ENCODE measurements at regions not wholly inside any gene's neighbourhood (a gene's known extent, or its start where the extent isn't known, plus 50 kb on each side); places are given as distances from the start of the nearest gene placed in this dataset.
A peak's percentile ranks its signal among the peaks of the same experiment; 100 is the strongest.

- H4K91ac ChIP-seq (replicated peaks; ENCODE audit: insufficient read length, low read length): no peak overlapping the region
- peaks cover 0 to 37% (median 32%) of the 10 kb centered on the region in 4 experiments; a peak in 6 of 7 replicates for H3K27me3 ChIP-seq (replicated peaks in 1 of 4; ENCODE audit: control insufficient read depth in 3 of 4, extremely low read depth in 1 of 4, insufficient read depth in 3 of 4, low read length in 3 of 4)
- H2BK12ac ChIP-seq (ENCODE audit: low read depth, low read length): peak overlapping the region; percentile 45; the same call in 1 of the 2 replicates
- H3K4me2 ChIP-seq (ENCODE audit: insufficient read depth in 1 of 2, low read depth in 2 of 2, low read length in 2 of 2): peak overlapping the region in 1 of 2 experiments; percentile 26; a peak in 1 of 4 replicates
- H3K79me2 ChIP-seq (ENCODE audit: control insufficient read depth in 1 of 2, insufficient read depth in 2 of 2, low read length in 2 of 2): no peaks in the 10 kb centered on the region
- H3K36me3 ChIP-seq (ENCODE audit: control insufficient read depth in 2 of 4, insufficient read depth in 4 of 4, low read length in 3 of 4): no peaks in the 10 kb centered on the region
- H4K5ac ChIP-seq (ENCODE audit: insufficient read length, low read depth, low read length): no peak overlapping the region
- H3K9me3 ChIP-seq (ENCODE audit: insufficient read depth in 2 of 2, low read depth in 1 of 2, low read length in 1 of 2): no peaks in the 10 kb centered on the region
- H4K8ac ChIP-seq (ENCODE audit: extremely low read depth, insufficient read depth, low read length): peak overlapping the region; percentile 39; the same call in 1 of the 2 replicates
- H3K23ac ChIP-seq (ENCODE audit: insufficient read length): no peak overlapping the region
- H3K23me2 ChIP-seq (ENCODE audit: low read depth, low read length): no peaks in the 10 kb centered on the region
- no peak overlapping the region for H2BK15ac ChIP-seq (ENCODE audit: low read length)
- H2BK20ac ChIP-seq (ENCODE audit: low read length): no peak overlapping the region
- H2BK5ac ChIP-seq (ENCODE audit: low read depth, low read length): no peak overlapping the region; the same call in 1 of the 2 replicates
- H3K4me3 ChIP-seq (ENCODE audit: extremely low read depth in 1 of 4, insufficient read depth in 2 of 4, low read depth in 3 of 4, low read length in 4 of 4): 0 out of 8 replicates have a peak overlapping the region, but pooled peaks of 1 of the 4 experiments have one; percentile 10
- CTCF ChIA-PET (ENCODE audit: partially characterized antibody): interaction anchor here (1.0 to 10.0 kb wide), 11 partner anchors 11 to 223 kb away, joined by 3 to 156 read pairs (median 10); partner anchors contain the start of gene DLX3
- H3K4ac ChIP-seq (replicated peaks; ENCODE audit: insufficient read length, low read depth, low read length): no peak overlapping the region
- no peak overlapping the region for H3K56ac ChIP-seq (replicated peaks; ENCODE audit: insufficient read length, low read depth, low read length)
- peak in 1 of 2 experiments; percentile 56 for DNase-seq (ENCODE audit: low read depth in 1 of 2, low spot score in 2 of 2)
- 0 out of 2 replicates have a peak overlapping the region, but pooled peaks have one; percentile 13 for H2AFZ ChIP-seq (ENCODE audit: low read length)
- peak overlapping the region; percentile 5; the same call in 1 of the 2 replicates for H3K18ac ChIP-seq (ENCODE audit: extremely low read depth, low read length)
- 54% methylated on average over 10 of the region's 10 CpGs; no CpG with 5 or more reads in 1 of the 2 experiments for WGBS, 2 experiments (ENCODE audit: extremely low coverage in 1 of 2, insufficient coverage in 1 of 2, insufficient read length in 1 of 2, insufficient replicate concordance in 2 of 2, low coverage in 1 of 2, low lambda C conversion rate in 2 of 2, missing lambda C conversion rate in 1 of 2)
- POLR2A ChIA-PET (ENCODE audit: partially characterized antibody): interaction anchor here (1.0 to 1.8 kb wide), 4 partner anchors 11 to 36 kb away, joined by 3 to 4 read pairs (median 3); no protein-coding TSS in a partner anchor
- no peak overlapping the region for H2BK120ac ChIP-seq (replicated peaks; ENCODE audit: low read depth, low read length)
- peaks cover 0 to 2% of the 10 kb centered on the region in 2 experiments for H4K20me1 ChIP-seq (replicated peaks in 1 of 2; ENCODE audit: control insufficient read depth in 1 of 2, insufficient read depth in 2 of 2, low read length in 2 of 2)
- no peak overlapping the region for H3K27ac ChIP-seq (ENCODE audit: low read depth, low read length)
- no peaks in the 10 kb centered on the region for H3K79me1 ChIP-seq (ENCODE audit: low read depth, low read length)
- FAIRE-seq: peak; percentile 13
- H3K9ac ChIP-seq (replicated peaks in 1 of 4; ENCODE audit: extremely low read depth in 1 of 4, low read depth in 3 of 4, low read length in 3 of 4): no peak overlapping the region
- peaks cover 3 to 12% (median 6%) of the 10 kb centered on the region in 4 experiments; a peak in 6 of 7 replicates for H3K4me1 ChIP-seq (replicated peaks in 1 of 4; ENCODE audit: control insufficient read depth in 3 of 4, insufficient read depth in 4 of 4, low read length in 3 of 4)
- no peak overlapping the region for H3K14ac ChIP-seq (ENCODE audit: insufficient read length)
- no peak overlapping the region for H2AK5ac ChIP-seq (ENCODE audit: low read depth, low read length)
- TF ChIP-seq TAF7 (optimal IDR thresholded peaks at IDR 0.05; ENCODE audit: borderline replicate concordance, low read depth, low read length): no peak
- no peak for TF ChIP-seq FOSL1 (IDR thresholded peaks at IDR 0.05; ENCODE audit: insufficient read depth, low read depth, low read length)
- TF ChIP-seq KDM4A (IDR thresholded peaks at IDR 0.05; ENCODE audit: low read depth, low read length, severe bottlenecking): no peak
- no peak for TF ChIP-seq BACH1 (IDR thresholded peaks at IDR 0.05; ENCODE audit: low read length)
- no peak for TF ChIP-seq CHD1 (IDR thresholded peaks at IDR 0.05; ENCODE audit: low read depth, low read length)
- TF ChIP-seq CTCF (IDR thresholded peaks at IDR 0.05; ENCODE audit: control extremely low read depth in 1 of 3, insufficient read depth in 1 of 3, low read depth in 1 of 3, low read length in 3 of 3): no peak
- no peak for TF ChIP-seq ATF2 (IDR thresholded peaks at IDR 0.05; ENCODE audit: low read length)
- TF ChIP-seq NRF1 (IDR thresholded peaks at IDR 0.05; ENCODE audit: low read depth, low read length): no peak
Observed at GRCh38 chr17:49915670-49916069, 53.3 kb upstream of the DLX4 start.
